Loucy (cell line): ENCODE measurements at regions not wholly inside any gene's neighbourhood (a gene's known extent, or its start where the extent isn't known, plus 50 kb on each side); places are given as distances from the start of the nearest gene placed in this dataset.
"Not testable (repeated sequence)": the region's sequence is repeated elsewhere in the genome, so short reads cannot be mapped to it uniquely, and the experiment has no call there.

Source experiments
- H2AFZ ChIP-seq: fragments of 200-600 bp; sonication (generic); 2 replicates; pipeline ENCODE4 v1.6.0; 2016; ENCODE audit warnings: antibody characterized with exemption, mild to moderate bottlenecking, low read length, moderate library complexity
- H3F3A ChIP-seq: fragments of 200-600 bp; 2 replicates; pipeline ENCODE4 v1.6.0; 2016; ENCODE audit warnings: antibody characterized with exemption, low read depth, mild to moderate bottlenecking
- H3K27me3 ChIP-seq: fragments of 200-600 bp; sonication (generic); 2 replicates; pipeline ENCODE4 v1.6.1; 2014; ENCODE audit warnings: low read length, mild to moderate bottlenecking; ENCODE audit not compliant: insufficient read depth, poor library complexity, severe bottlenecking
- H3K36me3 ChIP-seq: fragments of 200-600 bp; sonication (generic); 2 replicates; pipeline ENCODE4 v1.6.1; 2016; ENCODE audit warnings: low read length; ENCODE audit not compliant: insufficient read depth
- H3K4me1 ChIP-seq: fragments of 200-600 bp; sonication (generic); 2 replicates; pipeline ENCODE4 v1.5.1; 2014; ENCODE audit warnings: low read length, mild to moderate bottlenecking; ENCODE audit not compliant: insufficient read depth, poor library complexity, severe bottlenecking
- H3K4me2 ChIP-seq: fragments of 200-600 bp; sonication (generic); 2 replicates; pipeline ENCODE4 v1.6.0; 2014; ENCODE audit warnings: antibody characterized with exemption, low read length, low read depth, mild to moderate bottlenecking; ENCODE audit not compliant: poor library complexity, severe bottlenecking
- H3K4me3 ChIP-seq: fragments of 200-600 bp; sonication (generic); 2 replicates; pipeline ENCODE4 v1.5.1; 2014; ENCODE audit warnings: low read length, mild to moderate bottlenecking, mixed read lengths; ENCODE audit not compliant: poor library complexity, severe bottlenecking
- H3K79me2 ChIP-seq: fragments of 200-600 bp; sonication (generic); 2 replicates; pipeline ENCODE4 v1.6.1; 2014; ENCODE audit warnings: low read length; ENCODE audit not compliant: insufficient read depth
- H3K9ac ChIP-seq: fragments of 200-600 bp; sonication (generic); 2 replicates; pipeline ENCODE4 v1.6.0; 2014; ENCODE audit warnings: mild to moderate bottlenecking, low read depth, low read length, moderate library complexity; ENCODE audit not compliant: poor library complexity, severe bottlenecking
- H3K9me2 ChIP-seq: fragments of 200-600 bp; sonication (generic); replicated peaks from 2 replicates; pipeline ENCODE4 v1.6.1; 2016; ENCODE audit warnings: low read depth, low read length, mixed read lengths
- H3K9me3 ChIP-seq: fragments of 200-600 bp; sonication (generic); 2 replicates; pipeline ENCODE4 v1.6.1; 2014; ENCODE audit warnings: mild to moderate bottlenecking, antibody characterized with exemption, low read length, low read depth; ENCODE audit not compliant: insufficient read depth
- H4K20me1 ChIP-seq: fragments of 200-600 bp; sonication (generic); 2 replicates; pipeline ENCODE4 v1.6.0; 2014; ENCODE audit warnings: antibody characterized with exemption, low read length, mild to moderate bottlenecking; ENCODE audit not compliant: insufficient read depth, poor library complexity, severe bottlenecking
- EZH2phosphoT487 ChIP-seq: fragments of 200-600 bp; IDR thresholded peaks from 2 replicates; pipeline ENCODE4 v1.6.1; 2018; ENCODE audit warnings: antibody characterized with exemption, mild to moderate bottlenecking, moderate library complexity, borderline replicate concordance
- TF ChIP-seq, protein P1 (sequence below): fragments of 200-600 bp; sonication (generic); conservative IDR thresholded peaks from 2 replicates; pipeline ENCODE4 v1.5.1; 2014; ENCODE audit warnings: mild to moderate bottlenecking, antibody characterized with exemption, low read length

DNA sequence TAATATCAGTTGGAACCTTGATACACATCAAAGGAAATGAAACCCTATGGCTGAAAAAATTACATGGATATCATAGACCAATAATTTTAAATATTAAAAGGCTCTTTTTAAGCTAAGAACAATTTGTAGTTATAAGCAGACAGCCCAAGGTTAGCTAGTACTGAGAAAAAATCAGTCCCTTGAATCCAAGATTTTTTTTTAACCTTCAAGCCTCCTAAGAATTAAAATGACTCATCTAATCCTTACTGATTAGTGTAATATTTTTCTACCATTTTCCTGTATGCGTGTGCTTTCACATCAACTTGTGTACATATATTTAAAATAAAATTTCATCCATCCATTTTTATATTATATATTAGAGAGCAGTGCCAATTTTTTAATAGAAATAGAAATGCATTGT, 1004.9 kb upstream of the ZEB2 start:
- Histone ChIP-seq H3K4me2 (no peak overlapping the region), H3K9me3 (no peaks in the 10 kb centered on the region)

DNA sequence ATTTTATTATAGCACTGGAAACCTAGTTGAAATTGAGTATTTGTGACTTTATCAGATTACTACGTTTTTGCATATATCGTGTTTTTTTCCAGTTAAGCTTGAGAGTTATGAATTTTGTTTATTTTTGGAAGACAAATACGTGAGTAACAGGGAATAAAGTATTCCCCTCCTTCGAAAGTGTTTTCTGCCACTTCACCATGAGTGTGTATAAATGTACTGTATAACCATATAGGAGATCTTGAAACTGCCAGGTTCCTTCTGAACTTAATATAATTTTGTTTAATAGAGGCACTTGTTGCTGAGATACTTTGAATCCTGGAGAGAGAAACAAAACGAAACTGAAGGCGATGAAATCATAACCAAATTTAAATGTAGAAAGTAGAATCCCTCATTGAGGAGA, 1004.4 kb upstream of the ZEB2 start:
- Histone ChIP-seq H3K9me2 (no peaks in the 10 kb centered on the region), H4K20me1 (no peaks in the 10 kb centered on the region), H3K27me3 (no peaks in the 10 kb centered on the region), H3K79me2 (no peaks in the 10 kb centered on the region), H3K36me3 (no peaks in the 10 kb centered on the region), H3K9ac (no peak overlapping the region), H3F3A (no peaks in the 10 kb centered on the region), H3K4me3 (no peak overlapping the region), H2AFZ (no peak overlapping the region), H3K4me1 (no peaks in the 10 kb centered on the region), H3K9me3 (no peaks in the 10 kb centered on the region), H3K4me2 (no peak overlapping the region)
- TF ChIP-seq, protein P1, sequence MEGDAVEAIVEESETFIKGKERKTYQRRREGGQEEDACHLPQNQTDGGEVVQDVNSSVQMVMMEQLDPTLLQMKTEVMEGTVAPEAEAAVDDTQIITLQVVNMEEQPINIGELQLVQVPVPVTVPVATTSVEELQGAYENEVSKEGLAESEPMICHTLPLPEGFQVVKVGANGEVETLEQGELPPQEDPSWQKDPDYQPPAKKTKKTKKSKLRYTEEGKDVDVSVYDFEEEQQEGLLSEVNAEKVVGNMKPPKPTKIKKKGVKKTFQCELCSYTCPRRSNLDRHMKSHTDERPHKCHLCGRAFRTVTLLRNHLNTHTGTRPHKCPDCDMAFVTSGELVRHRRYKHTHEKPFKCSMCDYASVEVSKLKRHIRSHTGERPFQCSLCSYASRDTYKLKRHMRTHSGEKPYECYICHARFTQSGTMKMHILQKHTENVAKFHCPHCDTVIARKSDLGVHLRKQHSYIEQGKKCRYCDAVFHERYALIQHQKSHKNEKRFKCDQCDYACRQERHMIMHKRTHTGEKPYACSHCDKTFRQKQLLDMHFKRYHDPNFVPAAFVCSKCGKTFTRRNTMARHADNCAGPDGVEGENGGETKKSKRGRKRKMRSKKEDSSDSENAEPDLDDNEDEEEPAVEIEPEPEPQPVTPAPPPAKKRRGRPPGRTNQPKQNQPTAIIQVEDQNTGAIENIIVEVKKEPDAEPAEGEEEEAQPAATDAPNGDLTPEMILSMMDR = no peak
- TF ChIP-seq EZH2phosphoT487 = no peak

More for the DNA sequence above, 1004.9 kb upstream of the ZEB2 start:
- no peaks in the 10 kb centered on the region for H3K27me3 ChIP-seq
- no peaks in the 10 kb centered on the region for H4K20me1 ChIP-seq
- H3K9me2 ChIP-seq = no peaks in the 10 kb centered on the region
- no peak overlapping the region for H2AFZ ChIP-seq
- no peaks in the 10 kb centered on the region for H3F3A ChIP-seq
- H3K36me3 ChIP-seq = no peaks in the 10 kb centered on the region
- no peak overlapping the region for H3K4me3 ChIP-seq
- H3K9ac ChIP-seq = no peak overlapping the region
- H3K79me2 ChIP-seq = no peaks in the 10 kb centered on the region
- H3K4me1 ChIP-seq = no peaks in the 10 kb centered on the region
- TF ChIP-seq, protein P1 = no peak

DNA sequence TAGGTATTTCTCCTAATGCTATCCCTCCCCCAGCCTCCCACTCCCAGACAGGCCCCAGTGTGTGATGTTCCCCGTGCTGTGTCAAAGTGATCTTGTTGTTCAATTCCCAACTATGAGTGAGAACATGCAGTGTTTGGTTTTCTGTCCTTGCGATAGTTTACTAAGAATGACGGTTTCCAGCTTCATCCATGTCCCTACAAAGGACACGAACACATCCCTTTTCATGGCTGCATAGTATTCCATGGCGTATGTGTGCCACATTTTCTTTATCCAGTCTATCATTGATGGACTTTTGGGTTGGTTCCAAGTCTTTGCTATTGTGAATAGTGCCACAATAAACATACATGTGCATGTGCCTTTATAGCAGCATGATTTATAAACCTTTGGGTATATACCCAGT, 999.3 kb upstream of the ZEB2 start:
- not testable (repeated sequence) for H3K4me2 ChIP-seq, H3K4me3 ChIP-seq

DNA sequence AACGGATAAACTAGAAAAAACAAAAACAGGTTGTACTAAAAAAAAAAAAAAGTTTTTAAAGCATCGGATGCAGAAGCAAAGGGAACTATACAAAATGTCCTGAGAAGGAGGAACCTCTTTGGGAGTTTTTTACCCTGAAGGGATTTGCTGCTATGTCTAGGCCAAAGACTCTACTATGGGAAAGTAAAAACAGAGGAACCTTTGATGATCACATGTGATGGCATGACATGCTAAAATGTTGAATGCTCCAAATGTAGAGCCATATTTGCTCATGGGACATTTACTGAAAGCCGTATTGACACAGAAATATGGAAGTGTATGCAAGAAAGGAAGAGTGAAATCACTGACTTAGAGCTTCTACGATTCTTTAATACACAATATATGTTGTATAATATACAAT, 992.0 kb upstream of the ZEB2 start:
- Histone ChIP-seq H3K4me3 (no peak overlapping the region), H3K9me3 (no peaks in the 10 kb centered on the region), H3K9me2 (no peaks in the 10 kb centered on the region; the same call in 1 of the 2 replicates), H3K4me2 (no peak overlapping the region), H3K79me2 (no peaks in the 10 kb centered on the region), H3K27me3 (no peaks in the 10 kb centered on the region), H2AFZ (no peak overlapping the region), H3K36me3 (no peaks in the 10 kb centered on the region), H4K20me1 (no peaks in the 10 kb centered on the region), H3F3A (no peaks in the 10 kb centered on the region), H3K4me1 (no peaks in the 10 kb centered on the region), H3K9ac (no peak overlapping the region)
- TF ChIP-seq EZH2phosphoT487 = no peak
- TF ChIP-seq, protein P1 = no peak

More for the DNA sequence above, 999.3 kb upstream of the ZEB2 start:
- not testable (repeated sequence) for H3K9me3 ChIP-seq, H3K79me2 ChIP-seq, H2AFZ ChIP-seq, H3F3A ChIP-seq, H3K9me2 ChIP-seq, H3K36me3 ChIP-seq, H4K20me1 ChIP-seq, H3K9ac ChIP-seq, H3K4me1 ChIP-seq, H3K27me3 ChIP-seq
